Keratinocyte (primary cell): ENCODE measurements at regions not wholly inside any gene's neighbourhood (a gene's known extent, or its start where the extent isn't known, plus 50 kb on each side); places are given as distances from the start of the nearest gene placed in this dataset.

Experiments used
- DNase-seq: peaks from one replicate; pipeline ENCODE4 v3.0.0-alpha.2; 2011; ENCODE audit warnings: low read depth, missing footprints, low spot score
- FAIRE-seq: peaks from 2 replicates; lab custom pipeline; 2011; peaks lifted over from hg19 to GRCh38; lab: Jason Lieb, UNC
- H2AFZ ChIP-seq: 2 replicates; pipeline ENCODE4 v1.6.0; 2012; ENCODE audit warnings: low read length, control low read depth, inconsistent platforms; ENCODE audit not compliant: control insufficient read depth
- H3K27ac ChIP-seq: 2 replicates; pipeline ENCODE4 v1.5.1; 2011; ENCODE audit warnings: low read length; ENCODE audit not compliant: control insufficient read depth, insufficient read depth
- H3K27me3 ChIP-seq: 3 replicates; pipeline ENCODE4 v1.6.0; 2011; ENCODE audit warnings: low read length; ENCODE audit not compliant: control insufficient read depth, insufficient read depth; ENCODE audit errors: extremely low read depth
- H3K36me3 ChIP-seq, 2 experiments: 2 replicates in 1 of 2; 3 replicates in 1 of 2; pipeline ENCODE4 v1.5.1; 2011; ENCODE audit warnings: low read length in 2 of 2, mild to moderate bottlenecking in 1 of 2; ENCODE audit not compliant: control insufficient read depth in 2 of 2, insufficient read depth in 2 of 2; ENCODE audit errors: extremely low read depth in 1 of 2
- H3K4me1 ChIP-seq: 3 replicates; pipeline ENCODE4 v1.5.1; 2011; ENCODE audit warnings: low read length; ENCODE audit not compliant: control insufficient read depth, insufficient read depth; ENCODE audit errors: extremely low read depth
- H3K4me2 ChIP-seq: 3 replicates; pipeline ENCODE4 v1.6.0; 2011; ENCODE audit warnings: low read depth, low read length; ENCODE audit not compliant: control insufficient read depth, insufficient read depth; ENCODE audit errors: extremely low read depth
- H3K4me3 ChIP-seq, 3 experiments: fragments of 200-600 bp in 1 of 3; sonication (generic) in 1 of 3; 2 replicates in 2 of 3; 3 replicates in 1 of 3; pipeline ENCODE4 v1.5.1; 2011 to 2016; ENCODE audit warnings: low read length in 3 of 3, mild to moderate bottlenecking in 3 of 3, control low read depth in 2 of 3, inconsistent platforms in 1 of 3, low read depth in 1 of 3, mixed read lengths in 1 of 3, mixed run types in 1 of 3, moderate library complexity in 1 of 3; ENCODE audit not compliant: control insufficient read depth in 2 of 3, insufficient read depth in 2 of 3; ENCODE audit errors: extremely low read depth in 1 of 3
- H3K79me2 ChIP-seq: 2 replicates; pipeline ENCODE4 v1.6.0; 2012; ENCODE audit warnings: low read length; ENCODE audit not compliant: control insufficient read depth, insufficient read depth
- H3K9ac ChIP-seq: 3 replicates; pipeline ENCODE4 v1.6.0; 2011; ENCODE audit warnings: low read length; ENCODE audit not compliant: control insufficient read depth, insufficient read depth; ENCODE audit errors: extremely low read depth
- H3K9me1 ChIP-seq: 3 replicates; pipeline ENCODE4 v1.6.0; 2011; ENCODE audit warnings: low read length; ENCODE audit not compliant: control insufficient read depth, insufficient read depth; ENCODE audit errors: extremely low read depth
- H3K9me3 ChIP-seq: 2 replicates; pipeline ENCODE4 v1.5.1; 2012; ENCODE audit warnings: low read depth, low read length; ENCODE audit not compliant: control insufficient read depth
- H4K20me1 ChIP-seq: 3 replicates; pipeline ENCODE4 v1.6.0; 2011; ENCODE audit warnings: low read length; ENCODE audit not compliant: control insufficient read depth, insufficient read depth; ENCODE audit errors: extremely low read depth
- CTCF ChIP-seq, 3 experiments: IDR thresholded peaks in 1 of 3; conservative IDR thresholded peaks in 1 of 3; optimal IDR thresholded peaks in 1 of 3; 2 replicates in 2 of 3; 3 replicates in 1 of 3; pipeline versions ENCODE3 to v1.5.1; 2011; ENCODE audit warnings: low read length in 3 of 3, mild to moderate bottlenecking in 3 of 3, moderate library complexity in 2 of 3, control low read depth in 1 of 3, inconsistent platforms in 1 of 3; ENCODE audit not compliant: insufficient read depth in 2 of 3; ENCODE audit errors: extremely low read depth in 1 of 3
- EZH2 ChIP-seq: IDR thresholded peaks from one replicate; pipeline ENCODE4 v1.6.1; 2012; ENCODE audit warnings: inconsistent platforms, mild to moderate bottlenecking, low read length, moderate library complexity
- dilution Hi-C: fragments of 300-500 bp; cut with MboI; formaldehyde crosslinking; loops from one replicate; pipeline ENCODE4 v1.7.0; 2020; ENCODE audit warnings: low sequenced_read_pairs; ENCODE audit not compliant: extremely low pct_ligation_motif_present

DNA sequence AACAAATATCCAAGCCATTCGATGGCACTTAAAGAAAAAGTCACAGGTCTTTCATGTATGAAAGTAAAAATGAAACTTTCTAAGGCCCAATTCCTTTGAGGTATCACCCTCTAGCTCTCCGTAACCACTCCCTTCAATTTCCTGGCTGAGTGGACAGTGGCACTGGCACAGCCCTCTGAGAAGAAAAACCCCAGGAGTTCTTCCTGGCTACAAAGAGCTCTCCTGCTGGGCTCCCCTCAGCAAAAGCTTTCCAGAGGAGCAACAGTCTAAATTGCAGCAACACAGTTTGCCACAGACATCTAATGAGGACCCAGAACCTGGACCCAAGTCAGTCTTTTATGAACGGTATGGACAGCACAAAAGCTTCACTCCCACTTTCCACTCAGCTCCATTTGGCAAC is 71.8 kb downstream of the FUNDC1 start:
- Histone ChIP-seq H3K79me2 (no peaks in the 10 kb centered on the region), H3K27ac (no peak overlapping the region), H3K9me3 (no peaks in the 10 kb centered on the region), H3K9ac (no peak overlapping the region), H3K9me1 (no peaks in the 10 kb centered on the region), H3K4me3 (no peak overlapping the region), H4K20me1 (no peaks in the 10 kb centered on the region), H3K27me3 (no peaks in the 10 kb centered on the region), H3K4me2 (no peak overlapping the region), H2AFZ (no peak overlapping the region), H3K4me1 (no peaks in the 10 kb centered on the region), H3K36me3 (no peaks in the 10 kb centered on the region)
- no peak for FAIRE-seq
- DNase-seq: no peak
- dilution Hi-C loops: no loop called here
- TF ChIP-seq CTCF (optimal IDR thresholded peaks at IDR 0.05 in 1 of 3, IDR thresholded peaks at IDR 0.05 in 1 of 3, conservative IDR thresholded peaks at IDR 0.05 in 1 of 3; ENCODE audit: extremely low read depth in 1 of 3, insufficient read depth in 2 of 3, low read length in 3 of 3) (no peak), EZH2 (no peak)

DNA sequence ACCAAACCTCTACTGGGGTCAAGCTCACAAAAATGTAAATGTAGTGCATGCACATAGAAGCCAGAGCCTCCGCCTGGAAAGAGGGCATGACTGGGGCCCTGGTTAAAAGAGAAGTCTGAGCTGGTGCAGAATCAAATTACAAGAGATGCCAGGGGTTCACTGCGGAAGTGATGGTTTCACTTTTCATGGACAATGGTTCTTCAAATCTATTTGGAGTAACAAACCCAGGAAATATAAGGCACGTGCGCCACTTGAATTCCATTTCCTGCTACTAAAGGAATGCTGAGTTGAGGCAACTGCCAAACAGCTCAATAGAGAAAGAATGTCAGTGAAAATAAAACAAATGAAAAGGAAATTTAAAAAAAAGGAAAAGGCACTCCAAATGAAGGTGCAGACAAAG is 79.8 kb downstream of the FUNDC1 start:
- no peaks in the 10 kb centered on the region for H3K4me1 ChIP-seq
- FAIRE-seq (no peak), DNase-seq (no peak)
- H3K9ac ChIP-seq: no peak overlapping the region
- TF ChIP-seq EZH2 (no peak), CTCF (optimal IDR thresholded peaks at IDR 0.05 in 1 of 3, IDR thresholded peaks at IDR 0.05 in 1 of 3, conservative IDR thresholded peaks at IDR 0.05 in 1 of 3; ENCODE audit: extremely low read depth in 1 of 3, insufficient read depth in 2 of 3, low read length in 3 of 3) (no peak)
- no peaks in the 10 kb centered on the region for H3K9me3 ChIP-seq
- no peak overlapping the region for H3K4me2 ChIP-seq
- no peak overlapping the region for H2AFZ ChIP-seq
- no peaks in the 10 kb centered on the region for H3K9me1 ChIP-seq
- dilution Hi-C loops: no loop called here
- no peaks in the 10 kb centered on the region for H3K79me2 ChIP-seq
- no peaks in the 10 kb centered on the region for H4K20me1 ChIP-seq
- no peaks in the 10 kb centered on the region for H3K36me3 ChIP-seq
- H3K27ac ChIP-seq: no peak overlapping the region
- no peaks in the 10 kb centered on the region for H3K27me3 ChIP-seq
- no peak overlapping the region for H3K4me3 ChIP-seq
